Panc1 (cell line): ENCODE measurements at regions not wholly inside any gene's neighbourhood (a gene's known extent, or its start where the extent isn't known, plus 50 kb on each side); places are given as distances from the start of the nearest gene placed in this dataset.

Experiments used
- ATAC-seq: fragments of 200-7000 bp; cut with Tn5 transposase; 2 replicates; pipeline ENCODE4 v1.9.1; 2020; ENCODE audit warnings: mild to moderate bottlenecking, moderate library complexity
- BruUV-seq: library from RNA; stranded (reverse); fragments of 400-500 nt; replicated peaks from 2 replicates; lab custom pipeline; 2021; lab: Mats Ljungman, UMichigan
- CTCF ChIA-PET: fragments of 300-600 bp; sonication (Branson Sonifier 250); formaldehyde crosslinking; loops from one replicate; lab custom pipeline; 2022; ENCODE audit warnings: antibody characterized with exemption; lab: Charles Lee
- POLR2A ChIA-PET: fragments of 300-600 bp; sonication (Branson Sonifier 250); formaldehyde crosslinking; loops from one replicate; lab custom pipeline; 2022; ENCODE audit warnings: antibody characterized with exemption; lab: Charles Lee
- DNase-seq: peaks from one replicate; pipeline ENCODE4 v3.0.0-alpha.2; 2010; ENCODE audit warnings: low read depth, low spot score
- H3K27ac ChIP-seq: 2 replicates; pipeline ENCODE4 v1.5.1; 2011; ENCODE audit warnings: mild to moderate bottlenecking, low read length, inconsistent platforms
- H3K27me3 ChIP-seq: fragments of 200-500 bp; sonication (Bioruptor generic); 2 replicates; pipeline ENCODE4 v1.6.0; 2014; ENCODE audit warnings: low read length, inconsistent platforms; ENCODE audit not compliant: control insufficient read depth, insufficient read depth
- H3K36me3 ChIP-seq: fragments of 200-500 bp; sonication (Bioruptor generic); 2 replicates; pipeline ENCODE4 v1.5.1; 2014; ENCODE audit warnings: inconsistent platforms, mild to moderate bottlenecking, low read length, moderate library complexity; ENCODE audit not compliant: control insufficient read depth, insufficient read depth
- H3K4me1 ChIP-seq: 2 replicates; pipeline ENCODE4 v1.5.1; 2011; ENCODE audit warnings: inconsistent platforms, mild to moderate bottlenecking, low read length, moderate library complexity; ENCODE audit not compliant: control insufficient read depth, insufficient read depth
- H3K4me3 ChIP-seq, 2 experiments: 2 replicates each; pipeline ENCODE4 v1.5.1; 2011 to 2012; ENCODE audit warnings: low read depth in 2 of 2, low read length in 2 of 2, mild to moderate bottlenecking in 2 of 2, inconsistent platforms in 1 of 2, moderate library complexity in 1 of 2
- H3K9me3 ChIP-seq: fragments of 200-500 bp; sonication (Bioruptor generic); 2 replicates; pipeline ENCODE4 v1.5.1; 2014; ENCODE audit warnings: low read depth, mild to moderate bottlenecking, inconsistent platforms, low read length, moderate library complexity; ENCODE audit not compliant: control insufficient read depth, insufficient read depth
- CTCF ChIP-seq: fragments of 450-650 bp; IDR thresholded peaks from 2 replicates; pipeline ENCODE4 v1.5.1; 2017; ENCODE audit warnings: mild to moderate bottlenecking
- POLR2AphosphoS5 ChIP-seq: IDR thresholded peaks from 2 replicates; pipeline ENCODE4 v1.6.1; 2012; ENCODE audit warnings: mild to moderate bottlenecking, low read depth, low read length, moderate library complexity
- REST ChIP-seq, 2 experiments: IDR thresholded peaks; 2 replicates each; pipeline ENCODE4 v1.6.1; 2011 to 2012; ENCODE audit warnings: low read depth in 2 of 2, control low read depth in 1 of 2, low read length in 1 of 2, mild to moderate bottlenecking in 1 of 2, moderate library complexity in 1 of 2; ENCODE audit not compliant: insufficient read depth in 1 of 2
- SIN3A ChIP-seq: IDR thresholded peaks from 2 replicates; pipeline ENCODE4 v1.6.1; 2012; ENCODE audit warnings: low read depth, mild to moderate bottlenecking, low read length, moderate library complexity, borderline replicate concordance; ENCODE audit not compliant: insufficient read depth
- TCF7L2 ChIP-seq: IDR thresholded peaks from 2 replicates; pipeline ENCODE4 v1.6.1; 2011; ENCODE audit warnings: mild to moderate bottlenecking, low read depth, low read length, inconsistent platforms
- in situ Hi-C: cut with HindIII; loops from 2 replicates; pipeline ENCODE4 v1.10.0; 2016; ENCODE audit warnings: low sequenced_read_pairs, low pct_unique_long_range_greater_than_20kb
- intact Hi-C: fragments of 100-400 bp; cut with micrococcal nuclease; formaldehyde crosslinking; loops from one replicate; pipeline ENCODE4 v1.10.0; 2022; ENCODE audit not compliant: unreplicated experiment

GRCh38 chr20:22791877-22792525 lies 207.6 kb upstream of the FOXA2 start:
- TF ChIP-seq REST (IDR thresholded peaks at IDR 0.05; ENCODE audit: insufficient read depth in 1 of 2, low read depth in 2 of 2, low read length in 1 of 2) (no peak), SIN3A (no peak), CTCF (no peak), POLR2AphosphoS5 (no peak), TCF7L2 (no peak)
- Histone ChIP-seq H3K9me3 (no peaks in the 10 kb centered on the region), H3K4me3 (no peak overlapping the region), H3K27me3 (no peaks in the 10 kb centered on the region; the same call in 1 of the 2 replicates), H3K4me1 (no peaks in the 10 kb centered on the region), H3K27ac (no peak overlapping the region), H3K36me3 (no peaks in the 10 kb centered on the region)
- ChIA-PET CTCF (no interaction called here), POLR2A (no interaction called here)
- in situ Hi-C loops (no loop called here), intact Hi-C loops (no loop called here)
- no TSS peak for BruUV-seq
- ATAC-seq (no peak), DNase-seq (no peak)

- BruUV-seq = no TSS peak
Observed at GRCh38 chr20:22794200-22794599, 209.8 kb upstream of the FOXA2 start.

More at GRCh38 chr20:22794200-22794599, 209.8 kb upstream of the FOXA2 start:
- ChIA-PET CTCF (no interaction called here), POLR2A (no interaction called here)
- in situ Hi-C loops = no loop called here
- ATAC-seq (no peak), DNase-seq (no peak)
- no peaks in the 10 kb centered on the region for H3K4me1 ChIP-seq
- no peak overlapping the region for H3K27ac ChIP-seq
- H3K9me3 ChIP-seq = no peaks in the 10 kb centered on the region
- H3K27me3 ChIP-seq = no peaks in the 10 kb centered on the region; the same call in 1 of the 2 replicates
- intact Hi-C loops = no loop called here
- no peak overlapping the region for H3K4me3 ChIP-seq
- no peaks in the 10 kb centered on the region for H3K36me3 ChIP-seq
- TF ChIP-seq TCF7L2 (no peak), POLR2AphosphoS5 (no peak), SIN3A (no peak), CTCF (no peak), REST (IDR thresholded peaks at IDR 0.05; ENCODE audit: insufficient read depth in 1 of 2, low read depth in 2 of 2, low read length in 1 of 2) (no peak)
